SK-N-SH (cell line): ENCODE measurements at regions not wholly inside any gene's neighbourhood (a gene's known extent, or its start where the extent isn't known, plus 50 kb on each side); places are given as distances from the start of the nearest gene placed in this dataset.

Experiments used
- CTCF ChIA-PET: fragments of 300-600, 350-600 bp; formaldehyde crosslinking; extraction: SDS; loops from one replicate; lab custom pipeline; 2021; lab: Yijun Ruan, JAX
- POLR2A ChIA-PET: fragments of 350-600 bp; sonication (Branson Sonifier 250); formaldehyde crosslinking; extraction: SDS; loops from one replicate; lab custom pipeline; 2020; ENCODE audit warnings: antibody characterized with exemption, inconsistent platforms; lab: Yijun Ruan, JAX
- DNase-seq: peaks from one replicate; pipeline ENCODE4 v3.0.0; 2012
- H2AFZ ChIP-seq: fragments of 200-600 bp; sonication (generic); 2 replicates; pipeline ENCODE4 v1.8.1; 2016; ENCODE audit warnings: antibody characterized with exemption, mild to moderate bottlenecking, low read depth
- H3F3A ChIP-seq: fragments of 200-600 bp; sonication (generic); replicated peaks from 2 replicates; pipeline ENCODE3; 2016; ENCODE audit warnings: antibody characterized with exemption, mild to moderate bottlenecking; ENCODE audit not compliant: insufficient read depth
- H3K27ac ChIP-seq, 2 experiments: fragments of 200-500 bp in 1 of 2; fragments of 200-600 bp in 1 of 2; sonication (Bioruptor generic) in 1 of 2; sonication (generic), shearing (Covaris generic) in 1 of 2; 2 replicates each; pipeline versions ENCODE4 v1.5.1 to v1.6.1; 2014 to 2016; ENCODE audit warnings: low read depth in 2 of 2, inconsistent platforms in 1 of 2, low read length in 1 of 2, mild to moderate bottlenecking in 1 of 2, mixed read lengths in 1 of 2
- H3K27me3 ChIP-seq: fragments of 200-600 bp; sonication (generic), shearing (Covaris generic); 2 replicates; pipeline ENCODE4 v1.6.1; 2016; ENCODE audit warnings: mixed run types; ENCODE audit not compliant: insufficient read depth
- H3K36me3 ChIP-seq, 2 experiments: fragments of 200-500 bp in 1 of 2; fragments of 200-600 bp in 1 of 2; sonication (Bioruptor generic) in 1 of 2; sonication (generic) in 1 of 2; replicated peaks in 1 of 2; 2 replicates each; pipeline versions ENCODE3 to v1.5.1; 2014 to 2016; ENCODE audit warnings: low read length in 1 of 2, mild to moderate bottlenecking in 1 of 2; ENCODE audit not compliant: insufficient read depth in 2 of 2, control insufficient read depth in 1 of 2
- H3K4me1 ChIP-seq, 2 experiments: fragments of 200-500 bp in 1 of 2; fragments of 200-600 bp in 1 of 2; sonication (Bioruptor generic) in 1 of 2; sonication (generic), shearing (Covaris generic) in 1 of 2; 2 replicates each; pipeline versions ENCODE4 v1.5.1 to v1.6.1; 2014 to 2016; ENCODE audit warnings: low read depth in 1 of 2, low read length in 1 of 2, mixed run types in 1 of 2; ENCODE audit not compliant: insufficient read depth in 2 of 2, control insufficient read depth in 1 of 2
- H3K4me2 ChIP-seq: fragments of 200-600 bp; sonication (generic), shearing (Covaris generic); 2 replicates; pipeline ENCODE4 v1.6.1; 2017; ENCODE audit warnings: mixed run types
- H3K4me3 ChIP-seq, 2 experiments: fragments of 200-500 bp in 1 of 2; fragments of 200-600 bp in 1 of 2; sonication (Bioruptor generic) in 1 of 2; sonication (generic), shearing (Covaris generic) in 1 of 2; 2 replicates each; pipeline versions ENCODE4 v1.5.1 to v1.8.1; 2014 to 2016; ENCODE audit warnings: low read depth in 2 of 2, inconsistent platforms in 1 of 2, low read length in 1 of 2, mild to moderate bottlenecking in 1 of 2, mixed read lengths in 1 of 2, moderate library complexity in 1 of 2
- H3K79me2 ChIP-seq: fragments of 200-600 bp; sonication (generic); 2 replicates; pipeline ENCODE4 v1.8.1; 2017; ENCODE audit warnings: mild to moderate bottlenecking; ENCODE audit not compliant: insufficient read depth
- H3K9ac ChIP-seq: fragments of 200-600 bp; sonication (generic); 2 replicates; pipeline ENCODE4 v1.6.1; 2017; ENCODE audit warnings: mixed run types
- H3K9me2 ChIP-seq: fragments of 200-600 bp; sonication (generic); 2 replicates; pipeline ENCODE4 v1.6.1; 2017; ENCODE audit warnings: mixed run types
- H3K9me3 ChIP-seq: fragments of 200-600 bp; sonication (generic); 2 replicates; pipeline ENCODE4 v1.6.1; 2017; ENCODE audit warnings: mixed run types, mild to moderate bottlenecking, moderate library complexity
- H4K20me1 ChIP-seq: fragments of 200-600 bp; sonication (generic); 2 replicates; pipeline ENCODE4 v1.6.1; 2017; ENCODE audit warnings: mild to moderate bottlenecking, mixed run types; ENCODE audit not compliant: insufficient read depth
- EP300 ChIP-seq, 2 experiments: IDR thresholded peaks; 2 replicates each; pipeline versions ENCODE4 v1.4.0 to v1.6.1; 2012; ENCODE audit warnings: borderline replicate concordance in 1 of 2, low read depth in 1 of 2, low read length in 1 of 2
- MEF2A ChIP-seq: IDR thresholded peaks from 2 replicates; pipeline ENCODE4 v1.4.0; 2012; ENCODE audit warnings: low read depth, borderline replicate concordance
- RAD21 ChIP-seq: IDR thresholded peaks from 2 replicates; pipeline ENCODE4 v1.6.1; 2012; ENCODE audit warnings: mild to moderate bottlenecking, low read length
- RCOR1 ChIP-seq: fragments of 150-350 bp; IDR thresholded peaks from 2 replicates; pipeline ENCODE4 v1.6.1; 2017; ENCODE audit warnings: antibody characterized with exemption, low read length
- RXRA ChIP-seq: IDR thresholded peaks from 2 replicates; pipeline ENCODE4 v1.4.0; 2012; ENCODE audit warnings: low read depth, mild to moderate bottlenecking, borderline replicate concordance
- TCF12 ChIP-seq: IDR thresholded peaks from 2 replicates; pipeline ENCODE4 v1.4.0; 2012
- YY1 ChIP-seq: IDR thresholded peaks from 2 replicates; pipeline ENCODE4 v1.4.0; 2012; ENCODE audit warnings: low read depth, mild to moderate bottlenecking
- ZBTB33 ChIP-seq: IDR thresholded peaks from 2 replicates; pipeline ENCODE4 v1.4.0; 2012; ENCODE audit warnings: low read depth, borderline replicate concordance
- WGBS: methylation state at CpG from one replicate; pipeline ENCODE4 v1.1.6; 2017; ENCODE audit warnings: low lambda C conversion rate; 5-methylcytosine and 5-hydroxymethylcytosine counted together
- TF ChIP-seq, protein P1 (sequence below): fragments of 150-350 bp; IDR thresholded peaks from 2 replicates; pipeline ENCODE4 v1.6.1; 2017; ENCODE audit warnings: antibody characterized with exemption, low read length, low read depth, borderline replicate concordance
- TF ChIP-seq, protein P2 (sequence below): IDR thresholded peaks from 2 replicates; pipeline ENCODE4 v1.6.1; 2012; ENCODE audit warnings: mild to moderate bottlenecking, low read depth, low read length, moderate library complexity

GRCh38 chr5:82865625-82866024 is 211.6 kb downstream of the TMEM167A start:
- no peak overlapping the region for H2AFZ ChIP-seq
- no peak overlapping the region for H3K4me2 ChIP-seq
- no peak overlapping the region for H3K9ac ChIP-seq
- H3K9me2 ChIP-seq = no peaks in the 10 kb centered on the region
- no peaks in the 10 kb centered on the region for H3K36me3 ChIP-seq
- POLR2A ChIA-PET = interaction anchor here (0.6 kb wide), 1 partner anchor 184 kb away, joined by 3 read pairs; no protein-coding TSS in a partner anchor
- H3K79me2 ChIP-seq = no peaks in the 10 kb centered on the region
- no peaks in the 10 kb centered on the region for H3K9me3 ChIP-seq
- no peak for DNase-seq
- WGBS = 19% methylated on average over 3 of the region's 3 CpGs
- TF ChIP-seq RAD21 (no peak), YY1 (no peak), EP300 (IDR thresholded peaks at IDR 0.05; ENCODE audit: borderline replicate concordance in 1 of 2, low read depth in 1 of 2, low read length in 1 of 2) (0 out of 4 replicates have a peak, but pooled peaks of 1 of the 2 experiments have one; percentile 24), MEF2A (no peak)
- no peaks in the 10 kb centered on the region for H3F3A ChIP-seq
- CTCF ChIA-PET = no interaction called here
- peaks cover 0 to 2% of the 10 kb centered on the region in 2 experiments; a peak in 1 of 4 replicates for H3K4me1 ChIP-seq
- H3K27me3 ChIP-seq = no peaks in the 10 kb centered on the region
- no peaks in the 10 kb centered on the region for H4K20me1 ChIP-seq
- H3K4me3 ChIP-seq = no peak overlapping the region
- no peak overlapping the region for H3K27ac ChIP-seq

GRCh38 chr5:82863266-82863665 is 213.9 kb downstream of the TMEM167A start:
- CTCF ChIA-PET = no interaction called here
- Histone ChIP-seq H4K20me1 (no peaks in the 10 kb centered on the region), H3K4me3 (no peak overlapping the region), H3K27ac (no peak overlapping the region), H3K9ac (no peak overlapping the region), H3K4me2 (no peak overlapping the region), H2AFZ (no peak overlapping the region), H3K4me1 (peaks cover 0 to 2% of the 10 kb centered on the region in 2 experiments; a peak in 1 of 4 replicates), H3K9me2 (no peaks in the 10 kb centered on the region), H3K9me3 (no peaks in the 10 kb centered on the region), H3K27me3 (no peaks in the 10 kb centered on the region), H3K36me3 (no peaks in the 10 kb centered on the region), H3K79me2 (no peaks in the 10 kb centered on the region), H3F3A (no peaks in the 10 kb centered on the region)
- 53% methylated on average over 3 of the region's 3 CpGs for WGBS
- TF ChIP-seq, protein P1, sequence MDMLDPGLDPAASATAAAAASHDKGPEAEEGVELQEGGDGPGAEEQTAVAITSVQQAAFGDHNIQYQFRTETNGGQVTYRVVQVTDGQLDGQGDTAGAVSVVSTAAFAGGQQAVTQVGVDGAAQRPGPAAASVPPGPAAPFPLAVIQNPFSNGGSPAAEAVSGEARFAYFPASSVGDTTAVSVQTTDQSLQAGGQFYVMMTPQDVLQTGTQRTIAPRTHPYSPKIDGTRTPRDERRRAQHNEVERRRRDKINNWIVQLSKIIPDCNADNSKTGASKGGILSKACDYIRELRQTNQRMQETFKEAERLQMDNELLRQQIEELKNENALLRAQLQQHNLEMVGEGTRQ = no peak
- TF ChIP-seq RXRA (no peak), TCF12 (no peak), RCOR1 (no peak), YY1 (no peak), ZBTB33 (no peak)
- TF ChIP-seq, protein P2, sequence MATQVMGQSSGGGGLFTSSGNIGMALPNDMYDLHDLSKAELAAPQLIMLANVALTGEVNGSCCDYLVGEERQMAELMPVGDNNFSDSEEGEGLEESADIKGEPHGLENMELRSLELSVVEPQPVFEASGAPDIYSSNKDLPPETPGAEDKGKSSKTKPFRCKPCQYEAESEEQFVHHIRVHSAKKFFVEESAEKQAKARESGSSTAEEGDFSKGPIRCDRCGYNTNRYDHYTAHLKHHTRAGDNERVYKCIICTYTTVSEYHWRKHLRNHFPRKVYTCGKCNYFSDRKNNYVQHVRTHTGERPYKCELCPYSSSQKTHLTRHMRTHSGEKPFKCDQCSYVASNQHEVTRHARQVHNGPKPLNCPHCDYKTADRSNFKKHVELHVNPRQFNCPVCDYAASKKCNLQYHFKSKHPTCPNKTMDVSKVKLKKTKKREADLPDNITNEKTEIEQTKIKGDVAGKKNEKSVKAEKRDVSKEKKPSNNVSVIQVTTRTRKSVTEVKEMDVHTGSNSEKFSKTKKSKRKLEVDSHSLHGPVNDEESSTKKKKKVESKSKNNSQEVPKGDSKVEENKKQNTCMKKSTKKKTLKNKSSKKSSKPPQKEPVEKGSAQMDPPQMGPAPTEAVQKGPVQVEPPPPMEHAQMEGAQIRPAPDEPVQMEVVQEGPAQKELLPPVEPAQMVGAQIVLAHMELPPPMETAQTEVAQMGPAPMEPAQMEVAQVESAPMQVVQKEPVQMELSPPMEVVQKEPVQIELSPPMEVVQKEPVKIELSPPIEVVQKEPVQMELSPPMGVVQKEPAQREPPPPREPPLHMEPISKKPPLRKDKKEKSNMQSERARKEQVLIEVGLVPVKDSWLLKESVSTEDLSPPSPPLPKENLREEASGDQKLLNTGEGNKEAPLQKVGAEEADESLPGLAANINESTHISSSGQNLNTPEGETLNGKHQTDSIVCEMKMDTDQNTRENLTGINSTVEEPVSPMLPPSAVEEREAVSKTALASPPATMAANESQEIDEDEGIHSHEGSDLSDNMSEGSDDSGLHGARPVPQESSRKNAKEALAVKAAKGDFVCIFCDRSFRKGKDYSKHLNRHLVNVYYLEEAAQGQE = no peak
- no peak for DNase-seq
- POLR2A ChIA-PET = no interaction called here
